GM19324 (cell line): ENCODE measurements at regions not wholly inside any gene's neighbourhood (a gene's known extent, or its start where the extent isn't known, plus 50 kb on each side); places are given as distances from the start of the nearest gene placed in this dataset.
"Not testable (repeated sequence)": the region's sequence is repeated elsewhere in the genome, so short reads cannot be mapped to it uniquely, and the experiment has no call there.

Source experiments
- ATAC-seq: cut with Tn5 transposase; IDR thresholded peaks from one replicate; pipeline ENCODE4 v1.9.1; 2021; ENCODE audit warnings: mild to moderate bottlenecking, moderate library complexity; ENCODE audit not compliant: unreplicated experiment, low FRiP score

DNA sequence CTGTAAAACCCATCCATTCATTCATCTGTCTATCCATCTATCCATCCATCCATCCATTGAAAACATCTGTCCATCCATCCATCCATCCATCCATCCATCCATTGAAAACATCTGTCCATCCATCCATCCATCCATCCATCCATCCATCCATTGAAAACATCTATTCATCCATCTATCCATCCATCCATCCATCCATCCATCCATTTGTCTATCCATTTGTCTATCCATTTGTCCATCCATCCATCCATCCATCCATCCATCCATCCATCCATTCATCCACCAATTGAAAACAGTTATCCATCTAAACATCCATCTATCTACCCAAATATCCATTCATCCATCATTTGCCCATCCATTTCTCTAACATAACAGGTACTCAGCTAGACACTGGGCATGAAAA lies 145.3 kb upstream of the TBX3 start:
- not testable (repeated sequence) for ATAC-seq

DNA sequence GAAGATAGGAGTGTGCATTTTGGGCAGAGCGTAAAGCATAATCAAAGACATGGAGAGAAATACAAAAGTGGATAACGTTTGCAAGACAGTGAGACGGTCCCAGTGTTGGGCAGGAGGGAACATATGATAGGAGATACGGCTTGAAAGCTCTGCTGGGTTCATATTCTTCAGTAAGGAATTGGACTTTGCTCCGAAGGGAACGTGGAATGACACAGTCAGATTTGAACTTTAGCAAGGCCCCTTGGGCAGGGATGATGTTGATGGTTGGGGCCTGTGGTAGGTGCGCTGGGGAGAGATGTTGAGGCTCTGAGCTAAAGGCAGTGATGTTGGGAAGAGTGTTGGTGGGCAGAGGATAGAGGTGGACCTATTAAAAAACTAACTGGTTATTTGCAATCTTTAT lies 143.5 kb upstream of the TBX3 start:
- ATAC-seq = no peak

DNA sequence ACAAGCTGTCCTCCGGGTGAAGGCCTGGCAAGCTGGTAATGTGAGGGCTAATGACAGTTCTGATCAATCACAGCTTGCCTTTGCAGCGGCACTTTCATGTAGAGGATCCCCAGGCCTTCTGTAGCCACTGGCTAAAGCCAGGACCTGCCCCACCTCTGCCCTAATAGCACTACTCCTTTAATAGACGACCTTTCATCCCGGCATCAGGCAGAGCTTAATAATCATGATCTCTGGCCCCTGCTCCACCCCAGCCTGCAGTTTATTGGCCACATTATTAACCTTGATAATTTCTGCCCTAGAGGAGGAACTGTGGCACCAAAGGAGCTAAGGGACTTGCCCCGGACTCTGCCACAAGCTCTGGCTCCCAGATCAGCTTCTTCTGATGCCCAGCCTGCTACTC lies 142.3 kb upstream of the TBX3 start:
- no peak for ATAC-seq

DNA sequence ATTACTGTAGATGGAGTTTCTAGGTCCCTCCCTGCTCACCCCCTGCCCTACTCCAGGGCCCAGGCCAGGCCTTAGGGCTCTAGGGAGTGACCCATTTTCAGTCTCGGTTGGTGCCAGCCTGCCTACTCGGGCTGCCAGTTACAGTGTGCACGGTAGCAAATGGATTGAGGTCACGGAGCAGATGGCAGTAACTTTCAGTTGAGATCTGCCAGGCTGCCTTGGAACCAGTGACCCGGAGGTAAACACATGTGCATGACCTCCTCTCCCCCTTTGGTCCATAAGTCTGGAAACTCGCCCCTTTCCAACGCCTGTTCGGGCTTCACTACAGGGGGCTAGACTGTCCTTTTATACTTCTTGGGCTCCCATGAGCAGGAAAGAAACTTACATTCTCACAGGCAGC lies 139.7 kb upstream of the TBX3 start:
- no peak for ATAC-seq

DNA sequence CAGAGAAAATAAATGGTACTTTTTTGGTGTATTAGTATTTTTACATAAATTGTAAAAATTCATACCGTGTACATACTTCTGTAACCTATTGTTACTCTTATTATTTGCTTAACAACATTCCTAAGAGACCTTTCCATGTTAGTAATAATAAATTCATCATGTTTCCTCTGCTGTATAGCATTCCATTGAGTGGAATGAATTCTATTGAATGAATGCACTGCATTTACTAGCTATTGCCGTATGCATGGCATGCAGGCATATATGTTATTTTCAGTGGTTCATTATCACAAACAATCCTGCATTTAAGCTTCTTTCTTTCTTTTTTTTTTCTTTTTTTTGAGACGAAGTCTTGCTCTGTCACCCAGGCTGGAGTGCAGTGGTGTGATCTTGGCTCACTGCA lies 137.6 kb upstream of the TBX3 start:
- no peak for ATAC-seq

DNA sequence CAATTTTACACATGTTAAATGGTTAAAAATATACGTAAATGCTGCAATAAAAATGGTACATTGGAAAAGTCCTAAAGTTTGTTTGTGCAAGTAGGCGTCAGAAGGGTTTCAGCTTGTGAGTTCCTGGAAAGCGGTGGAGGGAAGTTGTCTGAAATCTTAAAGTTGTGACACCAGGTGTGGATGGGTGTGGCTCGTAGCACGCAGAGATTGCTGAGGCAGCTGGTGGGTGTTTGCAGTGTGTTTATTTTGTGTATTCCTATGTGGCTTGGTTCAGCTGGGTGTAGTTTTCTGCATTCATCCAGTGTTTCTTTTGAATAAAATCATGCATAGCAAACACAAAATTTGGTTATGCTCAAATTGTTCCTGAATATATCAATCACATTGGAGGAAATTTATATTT lies 136.8 kb upstream of the TBX3 start:
- ATAC-seq = no peak

DNA sequence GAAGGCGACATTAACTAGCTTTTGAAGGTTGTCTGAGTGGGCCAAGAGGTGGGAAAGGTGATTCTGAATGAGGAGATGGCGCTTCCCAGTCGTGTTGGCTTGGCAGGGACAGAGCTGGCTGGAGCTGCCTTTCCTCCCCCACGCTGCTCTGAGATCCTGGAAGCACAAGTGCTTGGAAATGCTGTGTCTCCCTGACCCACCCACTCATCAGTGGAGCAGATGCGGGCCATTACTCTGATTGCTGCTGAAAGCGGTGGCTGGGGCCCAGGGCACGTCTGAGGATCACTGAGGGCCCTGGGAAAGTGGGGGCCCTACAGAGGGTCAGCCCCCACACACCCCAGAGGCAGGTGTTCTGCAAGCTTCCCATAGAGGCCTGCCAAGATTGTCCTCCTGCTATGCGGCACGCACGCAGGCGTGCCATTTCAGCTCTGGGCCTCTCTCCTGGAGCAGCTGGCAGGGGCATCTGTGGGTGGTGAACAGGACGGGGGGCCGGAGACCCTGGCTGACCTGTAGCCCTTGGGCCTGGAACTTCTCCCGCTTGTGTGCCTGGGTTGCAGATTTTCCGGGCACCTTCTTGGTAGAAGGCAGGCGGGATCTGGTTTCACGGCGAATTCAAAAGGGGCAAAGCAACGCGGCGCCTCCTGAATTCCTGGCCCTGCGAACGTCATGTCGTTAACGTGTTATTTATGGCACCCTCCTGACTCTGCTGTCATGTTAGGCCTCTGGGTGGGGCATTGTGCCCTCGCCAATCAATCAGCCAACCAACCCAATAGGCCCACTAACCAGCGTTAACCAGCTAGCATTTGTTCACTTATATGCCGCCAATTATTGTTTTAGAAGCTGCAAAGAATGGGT lies 133.8 kb upstream of the TBX3 start:
- no peak for ATAC-seq

DNA sequence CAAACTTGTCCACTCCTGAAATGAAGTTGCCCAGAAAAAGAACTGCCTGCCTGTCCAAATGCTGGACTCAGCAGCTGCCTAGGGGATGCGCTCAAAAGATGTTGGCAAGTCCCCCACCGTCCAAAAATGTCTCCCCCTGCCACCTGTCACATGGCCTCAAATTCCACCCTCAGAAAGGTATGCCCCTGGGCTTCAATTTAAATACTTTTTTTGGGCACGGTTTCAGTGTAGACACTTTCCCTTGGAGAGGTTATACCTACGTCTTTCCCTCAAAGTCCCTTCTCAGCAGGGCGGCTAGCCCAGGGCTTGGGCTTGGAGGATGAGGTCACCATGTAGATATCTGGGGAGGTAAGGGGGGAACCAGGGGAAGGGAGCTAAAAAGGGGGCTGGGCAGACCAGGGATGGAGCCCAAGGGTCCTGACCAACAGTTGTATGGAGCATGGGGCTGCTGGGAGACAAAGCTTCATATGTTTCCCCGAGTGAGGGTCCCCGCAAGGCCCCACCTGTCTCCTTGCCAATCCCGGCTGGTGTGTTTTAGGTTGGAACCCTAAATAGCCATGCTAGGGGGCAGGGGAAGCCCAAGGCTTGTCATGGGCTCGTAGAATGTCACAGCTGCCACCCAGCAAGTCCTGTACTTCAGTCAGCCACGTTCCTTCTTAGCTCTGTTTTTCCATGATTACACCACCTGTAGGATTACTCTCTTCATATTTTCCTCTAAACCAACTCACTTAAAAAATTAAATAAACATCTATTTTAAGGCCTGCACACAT lies 131.2 kb upstream of the TBX3 start:
- no peak for ATAC-seq

DNA sequence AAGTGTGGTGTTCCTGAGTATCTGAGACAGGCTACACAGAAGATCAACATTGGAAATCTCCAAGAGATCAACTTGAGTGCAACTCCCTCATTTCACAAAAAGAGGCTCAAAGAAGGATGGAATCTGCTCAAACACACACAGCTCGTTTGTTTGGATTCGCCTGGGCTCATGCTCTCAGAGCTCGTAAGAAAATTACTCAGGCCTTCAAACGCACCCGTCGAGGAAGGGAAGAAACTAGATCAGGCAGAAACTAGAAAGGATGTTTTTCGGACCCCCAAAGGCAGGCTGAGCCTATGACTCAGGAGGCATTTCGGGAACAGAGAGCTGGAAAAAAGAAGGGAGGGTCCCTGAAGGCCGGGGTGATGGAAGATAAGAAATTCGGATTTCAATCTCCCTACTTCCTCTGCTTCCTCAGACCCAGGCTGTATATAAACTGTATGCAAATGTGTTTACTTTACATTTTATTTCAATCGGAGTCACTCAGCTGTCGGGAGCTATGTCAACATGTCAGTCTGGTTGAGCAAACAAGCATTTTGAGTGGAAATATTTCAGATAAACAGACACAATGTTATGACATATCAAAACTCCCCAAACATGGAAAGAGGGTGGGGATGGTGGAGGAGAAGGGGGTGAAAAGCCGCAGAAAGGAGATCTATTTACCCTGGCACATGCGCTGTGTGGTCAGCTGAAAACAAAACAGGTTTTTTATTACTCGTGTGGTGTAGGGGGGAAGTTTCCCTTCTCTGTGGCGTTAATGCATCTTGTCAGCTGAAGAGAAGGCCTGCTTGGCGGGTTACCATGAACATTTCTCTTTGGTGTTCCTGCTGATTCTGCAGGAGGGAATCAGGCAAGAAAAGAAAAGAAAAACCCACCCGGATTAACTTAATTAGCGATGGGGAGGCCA lies 129.1 kb upstream of the TBX3 start:
- no peak for ATAC-seq

DNA sequence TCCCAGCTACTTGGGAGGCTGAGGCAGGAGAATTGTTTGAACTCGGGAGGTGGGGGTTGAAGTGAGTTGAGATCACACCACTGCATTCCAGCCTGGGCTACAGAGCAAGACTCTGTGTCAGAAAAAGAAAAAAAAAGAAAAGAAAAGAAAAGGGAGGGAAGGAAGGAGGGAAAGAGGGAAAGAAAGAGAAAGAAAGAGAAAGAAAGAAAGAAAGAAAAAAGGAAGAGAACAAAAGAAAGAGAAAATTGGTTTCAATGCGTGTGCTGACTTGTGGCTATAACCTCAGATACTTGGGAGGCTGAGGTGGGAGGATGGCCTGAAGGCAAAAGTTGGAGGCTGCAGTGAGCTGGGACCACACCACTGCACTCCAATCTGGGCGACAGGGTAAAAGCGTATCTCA lies 128.4 kb upstream of the TBX3 start:
- no peak for ATAC-seq

DNA sequence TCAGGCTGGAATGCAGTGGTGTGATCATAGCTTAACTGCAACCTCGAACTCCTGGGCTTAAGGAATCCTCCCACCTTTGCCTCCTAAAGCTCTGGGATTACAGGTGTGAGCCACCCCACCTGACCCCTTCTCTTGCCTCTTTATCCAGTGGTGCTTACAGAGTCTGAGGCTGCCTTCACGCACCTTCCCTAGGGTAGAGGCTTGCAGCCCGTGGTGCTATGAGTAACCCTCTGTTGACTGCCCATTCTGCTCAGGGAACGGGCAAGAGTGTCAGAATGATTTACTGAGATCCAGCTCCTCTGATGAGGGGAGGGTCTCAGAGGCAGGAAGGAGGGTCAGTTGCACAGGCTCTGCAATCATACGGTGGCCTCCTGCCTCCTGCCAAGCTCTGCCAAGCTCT lies 125.1 kb upstream of the TBX3 start:
- no peak for ATAC-seq

DNA sequence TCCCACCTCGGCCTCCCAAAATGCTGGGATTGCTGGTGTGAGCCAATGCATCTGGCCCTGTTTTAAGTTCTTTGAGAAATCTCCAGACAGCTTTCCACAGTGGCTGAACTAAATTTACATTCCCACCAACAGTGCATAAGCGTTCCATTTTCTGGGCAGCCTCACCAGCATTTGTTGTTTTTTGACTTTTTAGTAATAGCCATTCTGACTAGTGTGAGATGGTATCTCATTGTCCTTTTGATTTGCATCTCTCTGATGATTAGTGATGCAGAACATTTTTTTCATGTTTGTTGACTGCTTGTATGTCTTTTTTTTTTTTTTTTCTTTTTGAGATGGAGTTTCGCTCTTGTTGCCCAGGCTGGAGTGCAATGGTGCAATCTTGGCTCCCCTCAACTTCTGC lies 117.4 kb upstream of the TBX3 start:
- not testable (repeated sequence) for ATAC-seq

DNA sequence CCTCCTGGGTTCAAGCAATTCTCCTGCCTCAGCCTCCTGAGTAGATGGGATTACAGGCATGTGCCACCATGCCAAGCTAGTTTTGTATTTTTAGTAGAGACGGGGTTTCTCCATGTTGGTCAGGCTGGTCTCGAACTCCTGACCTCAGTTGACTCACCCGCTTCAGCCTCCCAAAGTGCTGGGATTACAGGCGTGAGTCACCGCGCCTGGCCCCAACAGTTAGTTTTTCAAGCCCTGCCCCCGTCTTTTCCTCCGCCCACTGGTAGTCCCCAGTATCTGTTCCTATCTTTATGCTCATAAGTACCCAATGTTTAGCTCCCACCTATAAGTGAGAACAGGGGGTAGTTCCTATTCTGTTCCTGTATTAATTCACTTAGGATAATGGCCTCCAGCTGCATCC lies 116.6 kb upstream of the TBX3 start:
- not testable (repeated sequence) for ATAC-seq

DNA sequence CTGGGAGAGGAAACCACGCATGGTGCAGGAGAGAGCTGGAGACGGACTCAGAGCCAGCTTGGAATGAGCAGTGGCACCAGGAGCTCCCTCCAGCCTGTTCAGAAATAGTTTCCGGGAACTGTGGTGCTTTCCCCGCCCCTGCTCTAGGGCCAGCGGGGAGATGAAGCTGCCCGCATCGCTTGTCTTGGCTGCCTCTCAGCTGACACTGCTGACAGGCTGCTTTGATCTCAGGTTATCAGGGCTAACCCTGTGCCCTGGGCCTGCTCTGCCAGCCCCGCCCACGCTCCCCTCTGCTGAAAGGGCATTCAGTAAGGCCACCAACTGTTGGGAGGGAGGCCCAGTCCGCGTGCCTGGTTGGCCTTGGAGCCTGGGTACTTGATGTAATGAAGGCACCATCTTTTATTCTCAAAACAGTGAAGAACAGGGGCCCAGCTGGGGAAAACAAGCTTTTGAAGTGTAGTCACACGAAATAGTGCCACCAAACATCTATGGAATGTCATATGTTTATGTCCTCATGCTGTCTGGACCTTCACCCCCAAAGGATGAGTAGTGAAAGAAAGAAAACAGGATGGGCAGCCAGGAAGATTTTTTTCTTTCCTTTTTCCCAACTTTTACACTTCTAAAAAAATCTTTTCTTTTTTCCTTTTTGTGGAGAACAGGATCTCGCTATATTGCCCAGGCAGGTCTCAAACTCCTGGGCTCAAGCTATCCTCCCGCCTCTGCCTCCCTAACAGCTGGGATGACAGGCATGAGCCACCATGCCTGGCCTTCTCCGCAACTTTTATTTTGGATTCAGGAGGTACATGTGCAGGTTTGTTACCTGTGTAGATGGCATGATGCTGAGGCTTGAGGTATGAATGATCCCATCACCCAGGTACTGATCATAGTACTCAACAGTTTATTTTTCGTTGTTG lies 115.9 kb upstream of the TBX3 start:
- ATAC-seq = no peak

DNA sequence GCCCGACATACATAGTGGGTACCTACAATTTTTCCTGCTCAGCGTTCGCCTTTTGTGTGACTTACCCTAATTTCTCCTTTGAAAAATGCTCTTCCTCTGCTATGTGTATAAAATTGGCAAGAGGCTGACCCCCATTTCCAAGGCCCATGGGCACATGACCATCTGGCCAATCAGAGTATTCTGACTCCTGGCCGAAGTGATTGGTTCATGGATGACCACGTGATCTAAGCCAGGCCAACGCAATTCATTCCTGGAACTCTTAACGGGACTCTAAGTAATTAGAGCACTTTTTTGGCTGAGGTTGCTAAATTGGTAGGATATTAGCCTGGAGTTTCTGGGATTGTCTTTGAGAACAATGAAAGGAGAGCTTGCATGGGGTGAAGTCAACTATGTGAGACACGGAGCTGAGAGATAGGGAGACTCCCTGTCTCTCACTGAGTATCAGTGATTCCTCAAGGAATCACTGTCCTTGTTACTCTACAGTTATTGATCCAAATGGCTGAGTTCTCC lies 110.1 kb upstream of the TBX3 start:
- no peak for ATAC-seq

DNA sequence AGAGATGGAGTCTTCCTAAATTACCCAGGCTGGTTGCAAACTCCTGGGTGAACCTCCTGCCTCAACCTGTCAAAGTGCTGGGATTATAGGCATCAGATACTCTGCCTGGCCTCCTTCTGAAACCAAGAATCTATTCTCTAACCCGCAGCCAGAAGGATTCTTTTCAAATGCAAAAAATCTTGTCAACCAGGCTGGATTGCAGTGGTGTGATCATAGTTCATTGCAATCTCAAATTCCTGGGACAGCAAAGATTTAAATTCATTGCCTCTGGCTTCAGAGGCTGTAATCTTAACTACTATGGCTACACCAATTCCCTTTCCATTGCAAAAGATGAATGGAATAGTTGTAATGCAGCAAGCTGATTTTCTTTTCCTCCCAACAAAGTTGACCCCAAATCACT lies 106.3 kb upstream of the TBX3 start:
- ATAC-seq = no peak

DNA sequence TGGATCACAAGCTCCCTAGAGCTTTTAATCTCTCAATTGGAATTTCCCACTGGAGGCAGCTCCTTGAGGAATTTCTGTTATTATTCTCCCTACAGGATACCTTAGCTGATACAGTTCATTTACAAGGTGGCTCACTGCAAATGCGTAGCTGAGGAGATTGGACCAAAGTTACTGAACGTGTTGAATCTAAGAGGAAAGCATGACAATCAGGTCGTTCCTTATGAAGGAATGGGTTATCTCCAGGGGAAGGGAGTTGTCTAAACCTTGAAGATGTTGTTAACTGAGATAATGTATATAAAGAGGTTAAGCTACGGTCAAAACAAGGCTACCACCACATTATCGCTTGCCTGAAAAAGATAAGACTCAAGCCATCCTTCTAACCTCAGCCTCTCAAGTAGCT lies 105.8 kb upstream of the TBX3 start:
- no peak for ATAC-seq

DNA sequence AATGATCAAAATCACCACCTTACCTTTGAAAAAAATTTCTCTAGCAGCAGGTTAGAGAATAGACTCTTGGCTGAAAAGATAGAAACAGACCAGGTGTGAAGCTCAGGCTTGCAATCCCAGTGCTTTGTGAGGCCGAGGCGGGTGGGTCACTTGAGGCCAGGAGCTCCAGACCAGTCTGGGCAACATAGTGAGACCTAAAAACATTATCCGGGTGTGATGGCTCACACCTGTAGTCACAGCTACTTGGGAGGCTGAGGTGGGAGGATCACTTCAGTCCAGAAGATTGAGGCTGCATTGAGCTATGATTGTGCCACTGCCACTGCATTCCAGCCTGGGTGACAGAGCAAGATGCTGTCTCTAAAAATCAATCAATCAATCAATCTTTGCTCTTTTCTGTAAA lies 105.3 kb upstream of the TBX3 start:
- no peak for ATAC-seq

DNA sequence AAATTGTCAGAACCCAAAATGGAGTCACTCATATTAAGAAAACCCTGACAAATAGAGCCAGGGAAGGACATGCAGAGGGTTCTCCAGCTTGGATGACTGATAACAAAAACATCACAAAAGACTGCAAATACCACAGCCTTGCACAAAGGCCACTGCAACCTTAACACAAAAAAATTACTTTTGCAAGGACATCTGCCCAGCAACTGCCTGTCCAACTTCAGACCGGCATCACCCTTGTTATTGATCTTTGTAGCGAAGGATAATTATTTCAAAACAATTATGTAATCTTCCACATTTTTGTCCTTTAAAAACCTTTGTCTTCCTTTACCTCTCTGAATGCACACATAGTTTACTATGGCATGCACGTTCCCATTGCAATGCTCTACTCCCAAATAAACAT lies 100.6 kb upstream of the TBX3 start:
- no peak for ATAC-seq
